Right cardiac atrium (tissue), 5 donors: ENCODE measurements at regions not wholly inside any gene's neighbourhood (a gene's known extent, or its start where the extent isn't known, plus 50 kb on each side); places are given as distances from the start of the nearest gene placed in this dataset.
"Not testable (repeated sequence)": the region's sequence is repeated elsewhere in the genome, so short reads cannot be mapped to it uniquely, and the experiment has no call there.

ENCODE experiments used
- ATAC-seq, 2 donors: fragments of 200-7000 bp; cut with Tn5 transposase; one replicate each; pipeline versions ENCODE4 v1.8.0 to v1.9.1; 2020; ENCODE audit warnings: moderate library complexity in 2 of 2, mild to moderate bottlenecking in 1 of 2
- DNase-seq, 3 donors: peaks; one replicate each; pipeline ENCODE4 v3.0.0-alpha.2; 2020
- H3K27ac ChIP-seq: one replicate; pipeline ENCODE4 v1.5.1; 2013; ENCODE audit warnings: mild to moderate bottlenecking, low read length, control low read depth, moderate library complexity
- H3K27me3 ChIP-seq: one replicate; pipeline ENCODE4 v1.6.1; 2013; ENCODE audit not compliant: control insufficient read depth, insufficient read depth
- H3K4me1 ChIP-seq: one replicate; pipeline ENCODE4 v1.6.1; 2013; ENCODE audit warnings: low read length; ENCODE audit not compliant: control insufficient read depth, insufficient read depth
- H3K4me3 ChIP-seq: one replicate; pipeline ENCODE4 v1.5.1; 2013; ENCODE audit warnings: low read length, control low read depth
- H3K9me3 ChIP-seq: one replicate; pipeline ENCODE4 v1.6.1; 2013; ENCODE audit warnings: low read length; ENCODE audit not compliant: control insufficient read depth
- WGBS: extraction: QIAGEN DNeasy Blood & Tissue Kit; methylation state at CpG from one replicate; pipeline ENCODE4 v1.1.7; 2013; 5-methylcytosine and 5-hydroxymethylcytosine counted together
- intact Hi-C, 4 donors: fragments of 100-400 bp; cut with DNase I; formaldehyde crosslinking; loops; one replicate each; pipeline versions ENCODE4 v1.11.0 to v1.14.0; 2022 to 2023
- donor health status: healthy with polysubstance abuse.
- donor health status: DM: no; HTN: yes; CAD: no.
- donor health status: DM: no; HTN: no; CAD: no.
- donor health status: DM: no; HTN: yes; CAD: no; lungs with severe emphysema.
- donor health status: DM: yes; HTN: yes; CAD: no.

DNA sequence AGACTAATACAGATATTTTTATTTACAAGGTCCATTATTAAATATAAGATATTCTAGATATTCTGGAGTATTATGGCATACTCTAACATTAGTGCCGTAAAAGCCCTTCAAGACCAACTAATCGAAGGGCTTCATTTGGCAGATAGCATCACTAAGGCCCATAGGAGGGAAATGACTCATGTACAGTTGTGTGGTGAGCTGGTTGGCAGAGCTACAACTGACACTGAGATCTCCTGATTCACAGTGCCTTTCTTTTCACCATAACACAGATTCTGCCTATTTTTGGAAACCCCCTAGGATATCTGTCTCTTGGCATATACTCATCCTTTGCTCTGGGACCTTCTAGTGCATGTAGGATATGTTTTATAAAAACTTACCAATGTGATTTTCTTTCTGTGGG, 201.7 kb upstream of the AFF2 start:
- DNase-seq (no peak), ATAC-seq (no peak)
- 73% methylated on average over 2 of the region's 2 CpGs for WGBS
- no peak overlapping the region for H3K4me3 ChIP-seq
- intact Hi-C loops: no loop called here
- H3K27ac ChIP-seq: no peak overlapping the region
- H3K27me3 ChIP-seq: no peaks in the 10 kb centered on the region
- H3K4me1 ChIP-seq: no peaks in the 10 kb centered on the region
- H3K9me3 ChIP-seq: no peaks in the 10 kb centered on the region

DNA sequence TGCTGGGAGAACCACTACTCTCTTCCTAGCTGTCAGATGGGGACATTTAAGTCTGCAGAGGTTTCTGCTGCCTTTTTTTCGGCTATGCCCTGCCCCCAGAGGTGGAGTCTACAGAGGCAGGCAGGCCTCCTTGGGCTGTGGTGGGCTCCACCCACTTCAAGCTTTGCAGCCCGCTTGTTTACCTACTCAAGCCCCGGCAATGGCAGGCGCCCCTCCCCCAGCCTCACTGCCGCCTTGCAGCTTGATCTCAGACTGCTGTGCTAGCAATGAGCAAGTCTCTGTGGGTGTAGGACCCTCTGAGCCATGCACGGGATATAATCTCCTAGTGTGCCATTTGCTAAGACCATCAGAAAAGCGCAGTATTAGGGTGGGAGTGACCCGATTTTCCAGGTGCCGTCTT, 195.2 kb upstream of the AFF2 start:
- H3K9me3 ChIP-seq, H3K27ac ChIP-seq, ATAC-seq, H3K4me3 ChIP-seq, H3K4me1 ChIP-seq, intact Hi-C loops, H3K27me3 ChIP-seq: not testable (repeated sequence)
- WGBS: 93% methylated on average over 9 of the region's 9 CpGs
- peak in 2 of 3 donors; percentile 13 to 22 for DNase-seq

DNA sequence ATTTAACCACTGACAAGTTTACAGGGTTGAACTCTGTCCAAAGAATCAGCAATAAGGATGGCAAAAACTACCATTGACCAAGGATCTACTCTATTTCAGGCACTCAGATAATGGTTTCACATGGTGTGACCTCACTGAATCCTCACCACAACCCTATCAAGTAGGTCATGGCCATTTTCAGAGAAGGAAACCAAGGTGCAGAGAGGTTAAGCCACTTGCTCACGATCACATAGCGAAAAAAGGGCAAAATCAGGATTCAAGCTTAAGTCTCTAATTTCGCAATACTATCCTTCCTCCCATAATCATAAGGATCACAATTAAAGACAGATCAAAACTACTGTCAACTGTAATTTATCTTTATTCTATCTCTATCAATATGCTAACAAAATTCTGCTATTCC, 191.0 kb upstream of the AFF2 start:
- no peaks in the 10 kb centered on the region for H3K9me3 ChIP-seq
- no peaks in the 10 kb centered on the region for H3K27me3 ChIP-seq
- no peak overlapping the region for H3K4me3 ChIP-seq
- no peak for ATAC-seq
- no peak for DNase-seq
- 92% methylated on average over 3 of the region's 3 CpGs for WGBS
- no peaks in the 10 kb centered on the region for H3K4me1 ChIP-seq
- no peak overlapping the region for H3K27ac ChIP-seq
- intact Hi-C loops: no loop called here

DNA sequence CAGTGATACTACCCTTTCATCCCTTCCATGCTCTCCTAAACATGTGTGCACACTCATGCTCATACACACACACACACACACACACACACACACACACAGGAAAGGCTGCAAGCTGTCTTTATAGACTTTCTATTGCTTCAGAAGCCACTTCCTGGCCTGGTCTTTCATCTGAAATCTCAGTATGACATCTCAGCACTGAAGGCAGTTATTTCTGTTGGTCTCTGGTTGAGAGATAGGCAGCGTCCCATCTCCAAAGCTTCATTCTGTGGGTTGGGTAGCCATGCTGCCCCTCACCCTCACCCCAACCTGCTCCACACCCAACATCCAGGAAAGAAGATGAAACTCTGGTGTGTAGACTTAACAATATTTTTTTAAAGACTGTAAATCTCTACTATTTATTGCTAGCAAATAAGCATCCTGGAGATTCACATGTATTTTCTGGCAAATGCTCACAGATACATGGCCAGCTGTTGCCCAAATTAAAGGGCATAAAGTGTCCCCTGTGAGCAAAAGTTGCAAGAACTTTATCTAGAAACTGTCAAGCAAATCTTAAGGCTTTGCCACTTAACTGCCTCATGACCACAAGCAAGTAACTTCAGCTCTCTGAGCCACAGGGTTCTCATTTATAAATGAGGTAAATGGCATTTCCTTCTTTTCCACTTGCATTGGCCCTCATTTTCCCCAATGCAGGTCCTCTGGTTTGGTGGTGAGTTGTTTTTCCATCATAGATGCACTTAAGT, 189.8 kb upstream of the AFF2 start:
- intact Hi-C loops: no loop called here
- H3K9me3 ChIP-seq: no peaks in the 10 kb centered on the region
- no peak overlapping the region for H3K27ac ChIP-seq
- DNase-seq: no peak
- H3K4me1 ChIP-seq: no peaks in the 10 kb centered on the region
- ATAC-seq: no peak
- 56% methylated on average over 1 of the region's 1 CpG for WGBS
- H3K4me3 ChIP-seq: no peak overlapping the region
- no peaks in the 10 kb centered on the region for H3K27me3 ChIP-seq

DNA sequence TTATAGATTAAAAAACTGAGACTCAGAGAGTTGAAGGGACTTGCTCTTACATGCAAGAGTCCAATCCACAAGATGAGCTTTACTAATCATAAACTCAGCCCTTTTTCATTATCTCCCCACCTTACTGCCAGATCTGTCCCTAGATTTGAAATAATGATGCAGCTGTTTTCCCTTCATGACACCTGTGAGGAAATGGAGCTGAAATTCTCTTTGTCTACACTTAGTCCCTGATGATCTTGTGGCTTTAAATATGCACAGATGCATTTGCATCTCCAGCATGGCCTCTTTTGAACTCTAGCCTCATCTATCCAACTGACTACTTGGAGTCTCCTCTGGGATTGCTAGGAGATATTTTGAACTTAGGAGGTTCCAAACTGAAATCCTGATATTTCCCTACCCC, 188.9 kb upstream of the AFF2 start:
- H3K4me3 ChIP-seq: no peak overlapping the region
- intact Hi-C loops: no loop called here
- H3K9me3 ChIP-seq: no peaks in the 10 kb centered on the region
- no peak overlapping the region for H3K27ac ChIP-seq
- no peaks in the 10 kb centered on the region for H3K4me1 ChIP-seq
- no peak for DNase-seq
- no peak for ATAC-seq
- no peaks in the 10 kb centered on the region for H3K27me3 ChIP-seq

DNA sequence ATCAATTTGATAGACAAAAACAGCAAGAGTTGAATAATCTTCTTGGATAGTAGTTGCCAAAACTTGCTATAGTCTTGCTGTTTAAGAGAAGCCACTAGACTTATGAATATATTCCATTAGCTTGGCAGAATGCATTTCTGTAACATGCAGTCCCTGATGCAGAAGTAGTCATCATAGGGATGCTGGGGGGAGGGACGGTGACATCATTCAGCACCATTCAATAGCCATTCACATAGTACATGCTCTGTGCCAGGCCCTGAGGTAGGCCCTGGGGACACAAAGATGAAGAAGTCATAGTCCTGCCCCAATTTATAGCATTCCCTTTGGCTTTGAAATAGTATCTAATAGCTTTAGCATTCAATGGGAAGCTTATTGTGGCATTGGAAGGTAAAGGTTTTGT, 185.5 kb upstream of the AFF2 start:
- Histone ChIP-seq H3K9me3 (no peaks in the 10 kb centered on the region), H3K4me1 (no peaks in the 10 kb centered on the region), H3K4me3 (no peak overlapping the region), H3K27ac (no peak overlapping the region), H3K27me3 (no peaks in the 10 kb centered on the region)
- intact Hi-C loops: no loop called here
- no peak for DNase-seq
- ATAC-seq: no peak
- WGBS: 86% methylated on average over 1 of the region's 1 CpG

DNA sequence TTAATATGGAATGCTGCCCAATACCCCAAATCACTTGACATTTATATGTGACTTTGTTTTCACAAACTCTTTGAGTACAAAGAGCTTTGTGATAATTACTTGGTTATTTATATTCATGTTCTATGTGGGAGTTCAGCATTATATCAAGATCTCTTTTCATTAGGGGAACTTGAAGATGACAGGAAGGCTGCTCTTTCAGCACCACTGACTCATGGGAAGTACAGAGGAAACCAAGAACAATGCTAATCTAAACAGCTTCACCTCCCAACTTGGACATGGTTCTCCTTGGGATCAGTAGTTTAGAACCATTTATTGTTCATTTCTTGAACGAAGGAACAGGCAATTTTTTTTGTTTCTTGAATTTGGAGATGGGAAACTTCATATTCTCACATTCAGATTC, 184.0 kb upstream of the AFF2 start:
- WGBS: 69% methylated on average over 1 of the region's 1 CpG
- H3K4me1 ChIP-seq: no peaks in the 10 kb centered on the region
- no peak overlapping the region for H3K4me3 ChIP-seq
- DNase-seq (no peak), ATAC-seq (no peak)
- H3K27me3 ChIP-seq: no peaks in the 10 kb centered on the region
- no peaks in the 10 kb centered on the region for H3K9me3 ChIP-seq
- intact Hi-C loops: no loop called here
- H3K27ac ChIP-seq: no peak overlapping the region

DNA sequence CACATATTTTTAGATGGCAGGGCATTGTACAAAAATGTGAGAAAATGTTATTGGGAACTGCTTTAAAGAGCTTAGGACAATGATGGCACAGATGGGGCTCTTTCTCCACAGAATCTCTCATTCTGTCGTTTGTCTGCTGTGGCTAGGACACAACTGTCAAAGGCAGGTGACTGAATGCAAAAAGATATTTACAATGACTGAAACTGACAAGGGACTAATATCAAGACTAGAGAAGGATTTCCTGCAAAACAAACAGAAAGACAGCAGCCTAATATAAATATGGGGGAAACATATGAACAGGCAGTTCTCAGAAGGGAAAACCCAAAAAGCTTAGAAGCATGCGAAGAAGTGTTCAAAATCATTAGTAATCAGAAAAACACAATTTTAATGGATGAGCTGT, 177.5 kb upstream of the AFF2 start:
- no peaks in the 10 kb centered on the region for H3K27me3 ChIP-seq
- H3K27ac ChIP-seq: no peak overlapping the region
- no peak overlapping the region for H3K4me3 ChIP-seq
- intact Hi-C loops: no loop called here
- no peaks in the 10 kb centered on the region for H3K4me1 ChIP-seq
- H3K9me3 ChIP-seq: no peaks in the 10 kb centered on the region
- 85% methylated on average over 2 of the region's 2 CpGs for WGBS
- no peak for ATAC-seq
- DNase-seq: no peak

DNA sequence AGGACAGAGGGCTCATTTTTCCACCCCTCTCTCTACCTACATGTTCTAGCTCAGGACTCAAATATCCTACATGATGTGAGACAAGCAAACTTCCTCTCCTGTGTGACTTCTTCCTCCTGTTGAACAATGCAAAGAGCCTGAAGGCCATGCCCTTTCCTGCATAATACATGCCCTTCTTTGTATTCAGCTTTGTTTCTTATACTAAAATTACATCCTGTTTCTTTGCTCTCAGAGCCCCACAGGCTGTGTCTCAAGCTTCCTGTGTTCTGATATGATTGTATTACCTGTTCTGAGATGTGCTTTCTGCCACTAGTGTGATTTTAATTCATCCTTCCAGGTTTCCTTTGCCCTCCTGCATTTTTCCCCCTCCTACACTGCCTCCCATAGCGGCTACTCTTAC, 166.4 kb upstream of the AFF2 start:
- WGBS: 77% methylated on average over 1 of the region's 1 CpG
- H3K4me3 ChIP-seq: no peak overlapping the region
- no peaks in the 10 kb centered on the region for H3K27me3 ChIP-seq

DNA sequence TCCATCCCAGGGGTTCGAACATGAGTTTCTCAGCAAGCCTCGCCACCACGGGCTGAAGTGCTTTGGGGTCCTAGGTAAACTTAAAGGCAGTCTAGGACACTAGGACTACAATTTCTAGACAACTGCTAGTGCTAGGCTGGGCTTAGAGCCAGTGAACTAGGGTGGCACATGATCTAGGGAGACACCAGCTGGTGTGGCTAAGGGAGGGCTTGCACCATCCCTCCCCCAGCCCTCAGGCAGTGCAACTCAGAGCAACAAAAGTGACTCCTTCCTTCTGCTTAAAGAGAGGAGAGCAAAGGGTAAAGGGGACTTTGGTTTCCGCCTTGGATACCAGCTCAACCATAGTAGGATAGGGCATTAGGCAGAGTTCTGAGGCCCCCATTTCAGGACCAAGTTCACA, 162.5 kb upstream of the AFF2 start:
- 93% methylated on average over 4 of the region's 4 CpGs for WGBS
- H3K27ac ChIP-seq: no peak overlapping the region
- no peak overlapping the region for H3K4me3 ChIP-seq
- intact Hi-C loops: no loop called here
- DNase-seq (no peak), ATAC-seq (no peak)
- no peaks in the 10 kb centered on the region for H3K9me3 ChIP-seq
- no peaks in the 10 kb centered on the region for H3K4me1 ChIP-seq
- H3K27me3 ChIP-seq: no peaks in the 10 kb centered on the region

More for the DNA sequence above, 166.4 kb upstream of the AFF2 start:
- DNase-seq: no peak
- no peak overlapping the region for H3K27ac ChIP-seq
- no peaks in the 10 kb centered on the region for H3K4me1 ChIP-seq
- ATAC-seq: no peak
- intact Hi-C loops: no loop called here
- no peaks in the 10 kb centered on the region for H3K9me3 ChIP-seq

DNA sequence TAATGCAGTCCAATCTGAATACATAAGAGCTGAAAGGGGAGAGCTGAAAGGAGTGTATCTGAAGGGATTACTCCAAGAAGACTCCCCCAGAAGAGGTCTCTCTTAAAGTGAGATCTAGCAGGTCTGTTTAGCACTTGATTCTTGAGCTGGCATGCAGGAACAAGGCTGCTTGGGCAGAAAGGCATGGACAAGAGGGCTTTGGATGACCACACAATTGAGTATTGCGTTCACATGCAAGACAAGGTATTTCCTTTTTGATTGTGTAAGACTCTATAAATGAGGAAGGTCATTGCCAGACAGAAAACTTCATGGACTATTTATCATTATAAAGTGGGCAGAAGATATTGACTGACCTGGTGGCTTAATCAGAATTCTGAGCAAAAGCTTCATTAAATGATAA, 145.5 kb upstream of the AFF2 start:
- DNase-seq (no peak), ATAC-seq (no peak)
- Histone ChIP-seq H3K4me3 (no peak overlapping the region), H3K4me1 (no peaks in the 10 kb centered on the region), H3K27me3 (no peaks in the 10 kb centered on the region), H3K27ac (no peak overlapping the region), H3K9me3 (no peaks in the 10 kb centered on the region)
- WGBS: 49% methylated on average over 1 of the region's 1 CpG
- intact Hi-C loops: no loop called here

DNA sequence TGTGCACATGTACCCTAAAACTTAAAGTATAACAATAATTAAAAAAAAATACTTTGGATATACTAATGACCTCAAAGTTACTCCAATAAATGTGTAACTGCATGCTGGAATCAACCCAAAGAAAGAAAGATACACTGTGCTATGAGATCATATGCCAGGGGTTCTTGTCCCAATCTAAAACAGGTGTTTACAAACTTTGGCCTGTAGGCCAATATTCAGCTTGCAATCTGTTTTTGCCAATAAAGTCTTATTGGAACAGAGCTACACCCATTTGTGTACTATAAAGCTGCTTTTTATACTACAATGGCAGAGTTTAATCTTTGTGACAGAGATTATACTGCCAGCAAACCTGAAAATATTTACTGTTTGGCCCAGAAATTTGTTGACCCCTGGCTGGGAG, 138.8 kb upstream of the AFF2 start:
- no peak overlapping the region for H3K4me3 ChIP-seq
- no peak for DNase-seq
- ATAC-seq: no peak
- no peaks in the 10 kb centered on the region for H3K4me1 ChIP-seq
- H3K27ac ChIP-seq: no peak overlapping the region
- no peaks in the 10 kb centered on the region for H3K9me3 ChIP-seq
- intact Hi-C loops: no loop called here
- no peaks in the 10 kb centered on the region for H3K27me3 ChIP-seq
